Ovary (tissue), 3 donors: ENCODE measurements at regions not wholly inside any gene's neighbourhood (a gene's known extent, or its start where the extent isn't known, plus 50 kb on each side); places are given as distances from the start of the nearest gene placed in this dataset.

Experiments
- EP300 ChIP-seq: sonication (generic); formaldehyde crosslinking; IDR thresholded peaks from one replicate; pipeline ENCODE4 v1.6.1; 2017; ENCODE audit warnings: antibody characterized with exemption
- POLR2A ChIP-seq: fragments of 450-650 bp; IDR thresholded peaks from one replicate; pipeline ENCODE4 v1.6.1; 2017; ENCODE audit warnings: antibody characterized with exemption, mild to moderate bottlenecking, moderate library complexity
- TF ChIP-seq, protein P1 (sequence below), 3 donors: fragments of 450-650 bp in 2 of 3; fragments of 200-600 bp in 1 of 3; IDR thresholded peaks; one replicate each; pipeline versions ENCODE4 v1.5.1 to v1.8.0; 2016 to 2022; ENCODE audit warnings: antibody characterized with exemption in 3 of 3, mild to moderate bottlenecking in 1 of 3
- donor health status: DM: no; HTN: no; CAD: no.

DNA sequence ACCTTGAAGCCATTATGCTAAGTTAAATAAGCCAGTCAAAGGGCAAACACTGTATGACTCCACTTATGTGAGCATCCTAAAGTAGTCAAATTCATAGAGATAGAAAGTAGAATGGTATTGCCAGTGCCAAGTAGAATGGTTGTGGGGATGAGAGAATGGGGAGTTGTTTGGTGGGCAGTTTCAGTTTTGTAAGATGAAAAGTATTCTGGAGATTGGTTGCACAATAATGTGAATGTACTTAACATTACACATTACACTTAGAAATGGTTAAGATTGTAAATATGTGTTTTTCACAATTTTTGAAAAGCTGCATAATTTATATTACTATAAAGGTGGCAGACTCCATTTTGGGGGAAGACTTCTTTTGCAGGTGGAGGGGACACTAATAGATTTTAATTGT is 51.3 kb upstream of the CARMIL1 start:
- TF ChIP-seq, protein P1, sequence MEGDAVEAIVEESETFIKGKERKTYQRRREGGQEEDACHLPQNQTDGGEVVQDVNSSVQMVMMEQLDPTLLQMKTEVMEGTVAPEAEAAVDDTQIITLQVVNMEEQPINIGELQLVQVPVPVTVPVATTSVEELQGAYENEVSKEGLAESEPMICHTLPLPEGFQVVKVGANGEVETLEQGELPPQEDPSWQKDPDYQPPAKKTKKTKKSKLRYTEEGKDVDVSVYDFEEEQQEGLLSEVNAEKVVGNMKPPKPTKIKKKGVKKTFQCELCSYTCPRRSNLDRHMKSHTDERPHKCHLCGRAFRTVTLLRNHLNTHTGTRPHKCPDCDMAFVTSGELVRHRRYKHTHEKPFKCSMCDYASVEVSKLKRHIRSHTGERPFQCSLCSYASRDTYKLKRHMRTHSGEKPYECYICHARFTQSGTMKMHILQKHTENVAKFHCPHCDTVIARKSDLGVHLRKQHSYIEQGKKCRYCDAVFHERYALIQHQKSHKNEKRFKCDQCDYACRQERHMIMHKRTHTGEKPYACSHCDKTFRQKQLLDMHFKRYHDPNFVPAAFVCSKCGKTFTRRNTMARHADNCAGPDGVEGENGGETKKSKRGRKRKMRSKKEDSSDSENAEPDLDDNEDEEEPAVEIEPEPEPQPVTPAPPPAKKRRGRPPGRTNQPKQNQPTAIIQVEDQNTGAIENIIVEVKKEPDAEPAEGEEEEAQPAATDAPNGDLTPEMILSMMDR (IDR thresholded peaks at IDR 0.05): no peak
- TF ChIP-seq EP300 (no peak), POLR2A (no peak)
